Stimulated activated CD4-positive, alpha-beta T cell treated with anti-CD3 and anti-CD28 coated beads, TNF-alpha, amount 100 ng/mL, for 48 hours (primary cell): ENCODE measurements at regions not wholly inside any gene's neighbourhood (a gene's known extent, or its start where the extent isn't known, plus 50 kb on each side); places are given as distances from the start of the nearest gene placed in this dataset.

Source experiments
- DNase-seq, 3 donors: peaks; one replicate each; pipeline ENCODE4 v3.0.0-alpha.2; 2020; ENCODE audit warnings: low read depth in 3 of 3

- DNase-seq: no peak
These were observed 235.0 kb upstream of the PRDM1 start for GRCh38 chr6:105851113-105851580.

GRCh38 chr6:105850261-105851112, 235.6 kb upstream of the PRDM1 start:
- no peak for DNase-seq

GRCh38 chr6:105849746-105850145, 236.4 kb upstream of the PRDM1 start:
- no peak for DNase-seq

GRCh38 chr6:105847433-105847832, 238.7 kb upstream of the PRDM1 start:
- DNase-seq: no peak

- DNase-seq: no peak
These were observed 241.8 kb upstream of the PRDM1 start for GRCh38 chr6:105844275-105844883.

GRCh38 chr6:105839266-105839665, 246.9 kb upstream of the PRDM1 start:
- DNase-seq: no peak

- DNase-seq: no peak
These were observed 248.0 kb upstream of the PRDM1 start for GRCh38 chr6:105838171-105838570.

GRCh38 chr6:105836889-105837288, 249.2 kb upstream of the PRDM1 start:
- DNase-seq: no peak

GRCh38 chr6:105836379-105836778, 249.8 kb upstream of the PRDM1 start:
- no peak for DNase-seq

- DNase-seq: no peak
These were observed 250.8 kb upstream of the PRDM1 start for GRCh38 chr6:105835373-105835772.

GRCh38 chr6:105833959-105834947, 251.9 kb upstream of the PRDM1 start:
- no peak for DNase-seq

- no peak for DNase-seq
These were observed 253.8 kb upstream of the PRDM1 start for GRCh38 chr6:105832313-105832761.

- DNase-seq: no peak
These were observed 254.6 kb upstream of the PRDM1 start for GRCh38 chr6:105831311-105832097.

GRCh38 chr6:105825210-105825609, 260.9 kb upstream of the PRDM1 start:
- no peak for DNase-seq

- no peak for DNase-seq
These were observed 261.4 kb upstream of the PRDM1 start for GRCh38 chr6:105824732-105825131.

GRCh38 chr6:105821777-105822176, 264.4 kb upstream of the PRDM1 start:
- no peak for DNase-seq

GRCh38 chr6:105821027-105821426, 265.1 kb upstream of the PRDM1 start:
- DNase-seq: no peak

GRCh38 chr6:105819745-105820144, 266.4 kb upstream of the PRDM1 start:
- DNase-seq: no peak

- no peak for DNase-seq
These were observed 267.6 kb upstream of the PRDM1 start for GRCh38 chr6:105818505-105818904.

GRCh38 chr6:105817961-105818360, 268.2 kb upstream of the PRDM1 start:
- no peak for DNase-seq

- no peak for DNase-seq
These were observed 268.8 kb upstream of the PRDM1 start for GRCh38 chr6:105817370-105817769.
